GM12878 (cell line): ENCODE measurements at regions not wholly inside any gene's neighbourhood (a gene's known extent, or its start where the extent isn't known, plus 50 kb on each side); places are given as distances from the start of the nearest gene placed in this dataset.

ENCODE experiments used
- ATAC-seq: fragments of 200-7000 bp; cut with Tn5 transposase; 3 replicates; pipeline ENCODE4 v1.9.1; 2020; ENCODE audit warnings: mild to moderate bottlenecking, moderate library complexity
- BruUV-seq: library from RNA; stranded (reverse); fragments of 400-500 nt; replicated peaks from 2 replicates; lab custom pipeline; 2021; lab: Mats Ljungman, UMichigan
- CTCF ChIA-PET: fragments of 300-600 bp; sonication (Branson Sonifier 250); formaldehyde crosslinking; extraction: SDS; loops from one replicate; lab custom pipeline; 2021; ENCODE audit warnings: inconsistent platforms; lab: Yijun Ruan, JAX
- POLR2A ChIA-PET: fragments of 350-600 bp; formaldehyde crosslinking; extraction: SDS; loops from one replicate; lab custom pipeline; 2021; ENCODE audit warnings: inconsistent platforms; lab: Charles Lee
- RAD21 ChIA-PET: fragments of 300-600 bp; sonication (Branson Sonifier 250); formaldehyde crosslinking; loops from one replicate; lab custom pipeline; 2023; ENCODE audit warnings: antibody characterized with exemption; ENCODE audit not compliant: unreplicated experiment; lab: Charles Lee
- SMC1A ChIA-PET: fragments of 300-600 bp; sonication (Branson Sonifier 250); formaldehyde crosslinking; loops from one replicate; lab custom pipeline; 2023; ENCODE audit not compliant: unreplicated experiment, uncharacterized antibody; lab: Charles Lee
- DNase-seq: peaks from one replicate; pipeline ENCODE4 v3.0.0-alpha.2; 2011; ENCODE audit warnings: low read depth, low spot score
- FAIRE-seq: peaks from 3 replicates; lab custom pipeline; 2011; peaks lifted over from hg19 to GRCh38; lab: Jason Lieb, UNC
- H2AFZ ChIP-seq: 2 replicates; pipeline ENCODE4 v1.6.0; 2011; ENCODE audit warnings: low read depth, low read length, control low read depth; ENCODE audit not compliant: control insufficient read depth
- H3K27ac ChIP-seq: 2 replicates; pipeline ENCODE4 v1.5.1; 2011; ENCODE audit warnings: control low read depth; ENCODE audit not compliant: control insufficient read depth, insufficient read depth
- H3K27me3 ChIP-seq, 2 experiments: replicated peaks in 1 of 2; 2 replicates each; pipeline versions ENCODE4 v1.6.0 to v1.6.1; 2011; ENCODE audit warnings: low read length in 1 of 2; ENCODE audit not compliant: control insufficient read depth in 2 of 2, insufficient read depth in 2 of 2
- H3K36me3 ChIP-seq, 2 experiments: 2 replicates each; pipeline ENCODE4 v1.5.1; 2011; ENCODE audit warnings: low read length in 1 of 2; ENCODE audit not compliant: control insufficient read depth in 2 of 2, insufficient read depth in 2 of 2
- H3K4me1 ChIP-seq: 2 replicates; pipeline ENCODE4 v1.6.1; 2011; ENCODE audit warnings: mild to moderate bottlenecking, low read length, moderate library complexity, mixed read lengths; ENCODE audit not compliant: control insufficient read depth, insufficient read depth
- H3K4me2 ChIP-seq: 2 replicates; pipeline ENCODE4 v1.6.0; 2011; ENCODE audit warnings: control low read depth; ENCODE audit not compliant: control insufficient read depth, insufficient read depth
- H3K4me3 ChIP-seq: fragments of 200-600 bp; sonication (generic); 2 replicates; pipeline ENCODE4 v1.5.1; 2016
- H3K79me2 ChIP-seq: 2 replicates; pipeline ENCODE4 v1.6.0; 2011; ENCODE audit warnings: low read length; ENCODE audit not compliant: control insufficient read depth, insufficient read depth
- H3K9ac ChIP-seq: 2 replicates; pipeline ENCODE4 v1.8.0; 2011; ENCODE audit warnings: low read length, control low read depth, mixed read lengths; ENCODE audit not compliant: control insufficient read depth, insufficient read depth
- H3K9me3 ChIP-seq: replicated peaks from 3 replicates; pipeline ENCODE4 v1.5.1; 2011; ENCODE audit warnings: mild to moderate bottlenecking, low read length; ENCODE audit not compliant: control insufficient read depth, insufficient read depth
- H4K20me1 ChIP-seq: 2 replicates; pipeline ENCODE4 v1.6.0; 2011; ENCODE audit not compliant: control insufficient read depth, insufficient read depth
- ASH2L ChIP-seq: fragments of 300-600, 200-600 bp; sonication (generic); IDR thresholded peaks from 2 replicates; pipeline ENCODE4 v1.6.1; 2017; ENCODE audit warnings: low read depth, mild to moderate bottlenecking, borderline replicate concordance
- FOXK2 ChIP-seq: fragments of 450-650 bp; IDR thresholded peaks from 2 replicates; pipeline ENCODE4 v1.6.1; 2017; ENCODE audit warnings: mild to moderate bottlenecking, moderate library complexity
- GABPA ChIP-seq: IDR thresholded peaks from 2 replicates; pipeline ENCODE4 v1.6.1; 2014; ENCODE audit warnings: antibody characterized with exemption, low read depth, mild to moderate bottlenecking, inconsistent platforms
- NFXL1 ChIP-seq: fragments of 450-650 bp; IDR thresholded peaks from 2 replicates; pipeline ENCODE4 v1.6.1; 2017; ENCODE audit warnings: antibody characterized with exemption, mild to moderate bottlenecking, borderline replicate concordance
- NR2C1 ChIP-seq: fragments of 450-650 bp; IDR thresholded peaks from 2 replicates; pipeline ENCODE4 v1.6.1; 2017; ENCODE audit warnings: antibody characterized with exemption, mild to moderate bottlenecking, moderate library complexity
- NRF1 ChIP-seq: conservative IDR thresholded peaks from 2 replicates; pipeline ENCODE4 v1.6.1; 2011; ENCODE audit warnings: mild to moderate bottlenecking, low read depth, low read length, improper control_type of control experiment
- POU2F2 ChIP-seq: IDR thresholded peaks from 3 replicates; pipeline ENCODE4 v1.6.1; 2011; ENCODE audit warnings: low read depth, mild to moderate bottlenecking, low read length, borderline replicate concordance
- SIN3A ChIP-seq: IDR thresholded peaks from 2 replicates; pipeline ENCODE4 v1.6.1; 2012; ENCODE audit warnings: low read depth, low read length, improper control_type of control experiment
- SMAD1 ChIP-seq: fragments of 450-650 bp; IDR thresholded peaks from 2 replicates; pipeline ENCODE4 v1.6.1; 2018; ENCODE audit warnings: mild to moderate bottlenecking, low read depth; ENCODE audit not compliant: partially characterized antibody
- SMARCA5 ChIP-seq: fragments of 450-650 bp; IDR thresholded peaks from 2 replicates; pipeline ENCODE4 v1.6.1; 2017; ENCODE audit warnings: mild to moderate bottlenecking
- SMC3 ChIP-seq: IDR thresholded peaks from 2 replicates; pipeline ENCODE4 v1.6.1; 2011; ENCODE audit warnings: low read length, improper control_type of control experiment, borderline replicate concordance
- SPI1 ChIP-seq: IDR thresholded peaks from 2 replicates; pipeline ENCODE4 v1.6.1; 2011; ENCODE audit warnings: low read depth, mild to moderate bottlenecking, low read length, moderate library complexity, borderline replicate concordance; ENCODE audit not compliant: insufficient read depth
- TBL1XR1 ChIP-seq: IDR thresholded peaks from 2 replicates; pipeline ENCODE4 v1.6.1; 2012; ENCODE audit warnings: low read depth, low read length, improper control_type of control experiment
- WGBS: methylation state at CpG from one replicate; pipeline ENCODE4 v1.1.6; 2016; ENCODE audit warnings: low lambda C conversion rate; ENCODE audit not compliant: insufficient replicate concordance, insufficient coverage; ENCODE audit errors: missing lambda C conversion rate; 5-methylcytosine and 5-hydroxymethylcytosine counted together
- in situ Hi-C: fragments of 300-500 bp; cut with MboI; formaldehyde crosslinking; loops from 9 replicates; pipeline ENCODE4 v1.14.3; 2018; ENCODE audit warnings: mixed read lengths
- intact Hi-C: fragments of 100-400 bp; cut with micrococcal nuclease; formaldehyde crosslinking; loops from one replicate; pipeline ENCODE4 v1.14.2; 2022; ENCODE audit not compliant: unreplicated experiment
- TF ChIP-seq, protein P1 (sequence below): IDR thresholded peaks from 2 replicates; pipeline ENCODE4 v1.6.1; 2011; ENCODE audit warnings: borderline replicate concordance, low read depth, mild to moderate bottlenecking, moderate library complexity, mixed read lengths, low read length; ENCODE audit not compliant: insufficient read depth; ENCODE audit errors: extremely low read length
- TF ChIP-seq, protein P2 (sequence below): IDR thresholded peaks from 2 replicates; pipeline ENCODE4 v1.6.1; 2012; ENCODE audit warnings: low read depth, low read length, improper control_type of control experiment
- TF ChIP-seq, protein P3 (sequence below): fragments of 450-650 bp; IDR thresholded peaks from 2 replicates; pipeline ENCODE4 v1.6.1; 2016; ENCODE audit warnings: mild to moderate bottlenecking, moderate library complexity, borderline replicate concordance
- TF ChIP-seq, protein P4 (sequence below): IDR thresholded peaks from 2 replicates; pipeline ENCODE4 v1.6.1; 2011; ENCODE audit warnings: low read depth, mild to moderate bottlenecking, low read length, moderate library complexity, borderline replicate concordance; ENCODE audit errors: extremely low read depth

DNA sequence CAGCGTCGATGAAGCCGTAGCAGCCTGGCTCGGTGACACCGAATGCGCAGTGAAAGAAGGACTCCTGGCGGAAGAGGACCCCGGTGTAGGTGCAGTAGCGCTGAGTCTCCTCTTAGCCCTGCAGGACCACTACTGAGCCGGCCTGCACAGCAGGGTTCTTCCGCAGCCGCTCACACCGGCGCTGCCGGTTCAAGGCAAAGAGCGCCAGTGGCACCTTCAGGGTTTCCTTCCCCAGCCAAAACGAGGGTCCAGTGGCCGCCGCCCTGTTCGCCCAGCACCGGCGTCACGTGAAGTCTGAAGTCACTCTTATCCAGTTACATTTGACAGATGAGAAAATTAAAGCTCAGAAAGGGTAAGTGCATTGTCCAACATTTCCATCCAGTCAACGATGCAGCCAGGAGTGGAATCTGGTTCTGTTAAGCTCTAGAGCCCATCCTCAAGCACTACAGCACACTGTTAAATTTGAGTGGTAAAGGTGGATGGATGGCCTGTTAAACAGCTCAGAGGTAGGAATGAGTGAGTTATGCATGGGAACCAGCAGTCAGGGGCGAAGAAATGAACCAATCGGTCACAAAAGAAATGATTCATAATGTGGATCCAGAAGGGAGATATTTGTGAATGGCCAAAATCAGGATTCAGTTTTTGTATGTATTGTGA, 50.2 kb upstream of the SMIM36 start:
- Histone ChIP-seq H3K4me2 (no peak overlapping the region), H3K9me3 (no peaks in the 10 kb centered on the region), H3K27me3 (no peaks in the 10 kb centered on the region), H3K36me3 (no peaks in the 10 kb centered on the region), H3K9ac (no peak overlapping the region), H3K27ac (no peak overlapping the region), H2AFZ (no peak overlapping the region), H3K4me1 (no peaks in the 10 kb centered on the region), H3K4me3 (no peak overlapping the region), H3K79me2 (no peaks in the 10 kb centered on the region), H4K20me1 (no peaks in the 10 kb centered on the region)
- no TSS peak for BruUV-seq
- no peak for DNase-seq
- intact Hi-C loops, result no loop called here
- SMC1A ChIA-PET, result no interaction called here
- FAIRE-seq, result no peak
- 72% methylated on average over 26 of the region's 26 CpGs for WGBS
- RAD21 ChIA-PET, result no interaction called here
- in situ Hi-C loops, result no loop called here
- ATAC-seq, result no peak
- CTCF ChIA-PET, result no interaction called here
- TF ChIP-seq NR2C1 (no peak), SPI1 (no peak), NFXL1 (no peak), GABPA (no peak), FOXK2 (no peak), SIN3A (no peak), SMARCA5 (no peak), SMC3 (no peak), POU2F2 (no peak), ASH2L (no peak), SMAD1 (no peak), TBL1XR1 (no peak), NRF1 (no peak)
- TF ChIP-seq, protein P1, sequence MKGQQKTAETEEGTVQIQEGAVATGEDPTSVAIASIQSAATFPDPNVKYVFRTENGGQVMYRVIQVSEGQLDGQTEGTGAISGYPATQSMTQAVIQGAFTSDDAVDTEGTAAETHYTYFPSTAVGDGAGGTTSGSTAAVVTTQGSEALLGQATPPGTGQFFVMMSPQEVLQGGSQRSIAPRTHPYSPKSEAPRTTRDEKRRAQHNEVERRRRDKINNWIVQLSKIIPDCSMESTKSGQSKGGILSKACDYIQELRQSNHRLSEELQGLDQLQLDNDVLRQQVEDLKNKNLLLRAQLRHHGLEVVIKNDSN, result no peak
- TF ChIP-seq, protein P2, sequence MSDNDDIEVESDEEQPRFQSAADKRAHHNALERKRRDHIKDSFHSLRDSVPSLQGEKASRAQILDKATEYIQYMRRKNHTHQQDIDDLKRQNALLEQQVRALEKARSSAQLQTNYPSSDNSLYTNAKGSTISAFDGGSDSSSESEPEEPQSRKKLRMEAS, result no peak
- TF ChIP-seq, protein P3, sequence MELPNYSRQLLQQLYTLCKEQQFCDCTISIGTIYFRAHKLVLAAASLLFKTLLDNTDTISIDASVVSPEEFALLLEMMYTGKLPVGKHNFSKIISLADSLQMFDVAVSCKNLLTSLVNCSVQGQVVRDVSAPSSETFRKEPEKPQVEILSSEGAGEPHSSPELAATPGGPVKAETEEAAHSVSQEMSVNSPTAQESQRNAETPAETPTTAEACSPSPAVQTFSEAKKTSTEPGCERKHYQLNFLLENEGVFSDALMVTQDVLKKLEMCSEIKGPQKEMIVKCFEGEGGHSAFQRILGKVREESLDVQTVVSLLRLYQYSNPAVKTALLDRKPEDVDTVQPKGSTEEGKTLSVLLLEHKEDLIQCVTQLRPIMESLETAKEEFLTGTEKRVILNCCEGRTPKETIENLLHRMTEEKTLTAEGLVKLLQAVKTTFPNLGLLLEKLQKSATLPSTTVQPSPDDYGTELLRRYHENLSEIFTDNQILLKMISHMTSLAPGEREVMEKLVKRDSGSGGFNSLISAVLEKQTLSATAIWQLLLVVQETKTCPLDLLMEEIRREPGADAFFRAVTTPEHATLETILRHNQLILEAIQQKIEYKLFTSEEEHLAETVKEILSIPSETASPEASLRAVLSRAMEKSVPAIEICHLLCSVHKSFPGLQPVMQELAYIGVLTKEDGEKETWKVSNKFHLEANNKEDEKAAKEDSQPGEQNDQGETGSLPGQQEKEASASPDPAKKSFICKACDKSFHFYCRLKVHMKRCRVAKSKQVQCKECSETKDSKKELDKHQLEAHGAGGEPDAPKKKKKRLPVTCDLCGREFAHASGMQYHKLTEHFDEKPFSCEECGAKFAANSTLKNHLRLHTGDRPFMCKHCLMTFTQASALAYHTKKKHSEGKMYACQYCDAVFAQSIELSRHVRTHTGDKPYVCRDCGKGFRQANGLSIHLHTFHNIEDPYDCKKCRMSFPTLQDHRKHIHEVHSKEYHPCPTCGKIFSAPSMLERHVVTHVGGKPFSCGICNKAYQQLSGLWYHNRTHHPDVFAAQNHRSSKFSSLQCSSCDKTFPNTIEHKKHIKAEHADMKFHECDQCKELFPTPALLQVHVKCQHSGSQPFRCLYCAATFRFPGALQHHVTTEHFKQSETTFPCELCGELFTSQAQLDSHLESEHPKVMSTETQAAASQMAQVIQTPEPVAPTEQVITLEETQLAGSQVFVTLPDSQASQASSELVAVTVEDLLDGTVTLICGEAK, result no peak
- TF ChIP-seq, protein P4, sequence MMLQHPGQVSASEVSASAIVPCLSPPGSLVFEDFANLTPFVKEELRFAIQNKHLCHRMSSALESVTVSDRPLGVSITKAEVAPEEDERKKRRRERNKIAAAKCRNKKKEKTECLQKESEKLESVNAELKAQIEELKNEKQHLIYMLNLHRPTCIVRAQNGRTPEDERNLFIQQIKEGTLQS, result no peak
- POLR2A ChIA-PET, result no interaction called here
